GM23338 (cell line): ENCODE measurements at regions not wholly inside any gene's neighbourhood (a gene's known extent, or its start where the extent isn't known, plus 50 kb on each side); places are given as distances from the start of the nearest gene placed in this dataset.

Experiments
- ATAC-seq: fragments of 200-7000 bp; cut with Tn5 transposase; 3 replicates; pipeline ENCODE4 v1.9.1; 2020
- DNase-seq: peaks from one replicate; pipeline ENCODE4 v3.0.0-alpha.2; 2015; ENCODE audit warnings: low spot score
- H2AFZ ChIP-seq: fragments of 200-600 bp; sonication (generic); 2 replicates; pipeline ENCODE4 v1.8.0; 2016; ENCODE audit warnings: antibody characterized with exemption, mild to moderate bottlenecking, moderate library complexity
- H3F3A ChIP-seq: fragments of 200-600 bp; sonication (generic); replicated peaks from 2 replicates; pipeline ENCODE4 v1.8.0; 2017; ENCODE audit warnings: antibody characterized with exemption, mixed run types, low read depth
- H3K27ac ChIP-seq: fragments of 200-600 bp; sonication (generic); 2 replicates; pipeline ENCODE4 v1.6.1; 2016; ENCODE audit warnings: low read depth
- H3K27me3 ChIP-seq: fragments of 200-600 bp; sonication (generic); 2 replicates; pipeline ENCODE4 v1.8.0; 2016; ENCODE audit warnings: mild to moderate bottlenecking, mixed run types, moderate library complexity; ENCODE audit not compliant: insufficient read depth
- H3K36me3 ChIP-seq: fragments of 200-600 bp; sonication (generic); 2 replicates; pipeline ENCODE4 v1.8.0; 2016; ENCODE audit warnings: mild to moderate bottlenecking; ENCODE audit not compliant: insufficient read depth
- H3K4me1 ChIP-seq: fragments of 200-600 bp; sonication (generic); 2 replicates; pipeline ENCODE4 v1.8.0; 2016; ENCODE audit warnings: mild to moderate bottlenecking, moderate library complexity; ENCODE audit not compliant: insufficient read depth
- H3K4me2 ChIP-seq: fragments of 200-600 bp; sonication (generic); 2 replicates; pipeline ENCODE4 v1.7.1; 2017; ENCODE audit warnings: mixed run types
- H3K4me3 ChIP-seq: fragments of 200-600 bp; sonication (generic); 2 replicates; pipeline ENCODE4 v1.6.1; 2016; ENCODE audit warnings: mixed run types
- H3K79me2 ChIP-seq: fragments of 200-600 bp; sonication (generic); replicated peaks from 2 replicates; pipeline ENCODE4 v1.8.0; 2017; ENCODE audit warnings: mild to moderate bottlenecking; ENCODE audit not compliant: insufficient read depth
- H3K9me2 ChIP-seq: fragments of 200-600 bp; sonication (generic); 2 replicates; pipeline ENCODE4 v1.8.0; 2017; ENCODE audit not compliant: insufficient read depth
- H4K20me1 ChIP-seq: fragments of 200-600 bp; sonication (generic); replicated peaks from 2 replicates; pipeline ENCODE4 v1.8.0; 2017; ENCODE audit warnings: mild to moderate bottlenecking; ENCODE audit not compliant: insufficient read depth
- H3K27ac Mint-ChIP-seq: 2 replicates; pipeline ENCODE4 v1.8.0; 2020; ENCODE audit warnings: inconsistent platforms, mild to moderate bottlenecking, moderate library complexity, mixed read lengths
- H3K27me3 Mint-ChIP-seq: 3 replicates; pipeline ENCODE4 v1.8.0; 2022; ENCODE audit warnings: low read depth, mild to moderate bottlenecking, moderate library complexity, mixed read lengths, inconsistent platforms; ENCODE audit not compliant: insufficient read depth, poor library complexity
- H3K36me3 Mint-ChIP-seq: 3 replicates; pipeline ENCODE4 v1.8.0; 2021; ENCODE audit warnings: low read depth, mild to moderate bottlenecking, inconsistent platforms, moderate library complexity, mixed read lengths
- H3K4me1 Mint-ChIP-seq: 3 replicates; pipeline ENCODE4 v1.8.0; 2020; ENCODE audit warnings: mild to moderate bottlenecking, inconsistent platforms, mixed read lengths
- H3K4me3 Mint-ChIP-seq: 3 replicates; pipeline ENCODE4 v1.8.0; 2021; ENCODE audit warnings: moderate library complexity, mild to moderate bottlenecking, inconsistent platforms, mixed read lengths
- H3K9me3 Mint-ChIP-seq: 3 replicates; pipeline ENCODE4 v1.8.0; 2020; ENCODE audit warnings: moderate library complexity, mild to moderate bottlenecking, inconsistent platforms, mixed read lengths
- CREB1 ChIP-seq: fragments of 250-450 bp; sonication (Bioruptor Pico); IDR thresholded peaks from 2 replicates; pipeline ENCODE4 v1.5.0; 2020; ENCODE audit warnings: low read depth, mild to moderate bottlenecking, moderate library complexity
- EZH2 ChIP-seq: fragments of 200-600 bp; sonication (generic); IDR thresholded peaks from one replicate; pipeline ENCODE4 v1.8.0; 2017; ENCODE audit warnings: antibody characterized with exemption, mild to moderate bottlenecking, low read depth; ENCODE audit not compliant: unreplicated experiment
- EZH2phosphoT487 ChIP-seq: fragments of 200-600 bp; sonication (generic); IDR thresholded peaks from one replicate; pipeline ENCODE4 v1.8.1; 2018; ENCODE audit warnings: antibody characterized with exemption; ENCODE audit not compliant: unreplicated experiment
- JUNB ChIP-seq: IDR thresholded peaks from one replicate; pipeline ENCODE4 v1.6.1; 2016; ENCODE audit warnings: antibody characterized with exemption; ENCODE audit not compliant: unreplicated experiment
- NANOG ChIP-seq: IDR thresholded peaks from 2 replicates; pipeline ENCODE4 v1.6.1; 2016; ENCODE audit warnings: antibody characterized with exemption, borderline replicate concordance
- REST ChIP-seq: IDR thresholded peaks from one replicate; pipeline ENCODE4 v1.6.1; 2018; ENCODE audit warnings: antibody characterized with exemption; ENCODE audit not compliant: unreplicated experiment
- STAT1 ChIP-seq: IDR thresholded peaks from one replicate; pipeline ENCODE4 v1.6.1; 2016; ENCODE audit warnings: antibody characterized with exemption; ENCODE audit not compliant: unreplicated experiment
- ZNF331 ChIP-seq: fragments of 250-450 bp; sonication (Bioruptor Pico); IDR thresholded peaks from 2 replicates; pipeline ENCODE4 v1.5.0; 2020; ENCODE audit warnings: low read depth, mild to moderate bottlenecking, moderate library complexity
- ZNF462 ChIP-seq: fragments of 250-450 bp; sonication (Bioruptor Pico); IDR thresholded peaks from 2 replicates; pipeline ENCODE4 v1.5.0; 2020; ENCODE audit warnings: mild to moderate bottlenecking, moderate library complexity
- TF ChIP-seq, protein P1 (sequence below), 2 experiments: fragments of 200-600 bp in 1 of 2; sonication (generic) in 1 of 2; conservative IDR thresholded peaks; 2 replicates each; pipeline versions ENCODE4 v1.5.1 to v1.6.1; 2016 to 2017; ENCODE audit warnings: antibody characterized with exemption in 2 of 2, low read depth in 2 of 2, mild to moderate bottlenecking in 2 of 2, moderate library complexity in 1 of 2

GRCh38 chr11:130737866-130738431 lies 178.3 kb downstream of the SNX19 start (continued):
- TF ChIP-seq EZH2phosphoT487 (no peak), REST (no peak), STAT1 (no peak), EZH2 (no peak), ZNF331 (no peak)

DNA sequence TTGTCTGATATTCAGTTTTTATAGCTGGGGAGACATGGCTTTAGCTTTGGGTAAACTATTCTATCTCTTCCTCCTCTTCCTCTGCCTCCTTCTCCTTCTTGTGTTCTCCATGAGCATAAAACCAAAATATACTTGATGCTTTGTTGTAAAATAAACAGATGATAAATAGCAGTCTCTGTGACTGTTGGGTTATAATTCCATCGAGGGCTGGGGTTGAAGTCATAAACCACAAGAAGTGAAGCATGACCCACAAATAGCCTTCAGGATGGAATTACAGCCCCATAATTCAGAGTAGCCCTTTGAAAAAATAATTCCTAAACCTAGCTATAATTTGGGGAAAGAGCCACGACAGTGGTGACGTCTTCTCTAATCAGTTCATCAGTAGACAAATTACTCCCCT lies 177.7 kb downstream of the SNX19 start:
- no peaks in the 10 kb centered on the region for H4K20me1 ChIP-seq
- H3K9me3 Mint-ChIP-seq = peaks cover 18% of the 10 kb centered on the region
- DNase-seq (no peak), ATAC-seq (no peak)
- H3K79me2 ChIP-seq = no peaks in the 10 kb centered on the region
- no peak overlapping the region for H3K4me3 ChIP-seq
- H3K27ac ChIP-seq = no peak overlapping the region
- H3K27me3 Mint-ChIP-seq = no peaks in the 10 kb centered on the region
- H3K4me3 Mint-ChIP-seq = no peak overlapping the region
- no peak overlapping the region for H2AFZ ChIP-seq
- H3K36me3 ChIP-seq = peaks cover 4% of the 10 kb centered on the region; the same call in 1 of the 2 replicates
- peaks cover 7% of the 10 kb centered on the region; the same call in 2 of the 3 replicates for H3K36me3 Mint-ChIP-seq
- H3F3A ChIP-seq = no peaks in the 10 kb centered on the region
- peaks cover 8% of the 10 kb centered on the region; the same call in 2 of the 3 replicates for H3K4me1 Mint-ChIP-seq
- H3K27ac Mint-ChIP-seq = no peak overlapping the region
- H3K4me1 ChIP-seq = 0 out of 2 replicates have a peak, but pooled peaks cover 6% of the 10 kb centered on the region
- H3K27me3 ChIP-seq = no peaks in the 10 kb centered on the region
- peaks cover 10% of the 10 kb centered on the region for H3K9me2 ChIP-seq
- H3K4me2 ChIP-seq = no peak overlapping the region
- TF ChIP-seq EZH2phosphoT487 (no peak), JUNB (no peak), REST (no peak), ZNF462 (CRISPR knock-in tag) (no peak), NANOG (no peak), CREB1 (no peak)
- TF ChIP-seq, protein P1, sequence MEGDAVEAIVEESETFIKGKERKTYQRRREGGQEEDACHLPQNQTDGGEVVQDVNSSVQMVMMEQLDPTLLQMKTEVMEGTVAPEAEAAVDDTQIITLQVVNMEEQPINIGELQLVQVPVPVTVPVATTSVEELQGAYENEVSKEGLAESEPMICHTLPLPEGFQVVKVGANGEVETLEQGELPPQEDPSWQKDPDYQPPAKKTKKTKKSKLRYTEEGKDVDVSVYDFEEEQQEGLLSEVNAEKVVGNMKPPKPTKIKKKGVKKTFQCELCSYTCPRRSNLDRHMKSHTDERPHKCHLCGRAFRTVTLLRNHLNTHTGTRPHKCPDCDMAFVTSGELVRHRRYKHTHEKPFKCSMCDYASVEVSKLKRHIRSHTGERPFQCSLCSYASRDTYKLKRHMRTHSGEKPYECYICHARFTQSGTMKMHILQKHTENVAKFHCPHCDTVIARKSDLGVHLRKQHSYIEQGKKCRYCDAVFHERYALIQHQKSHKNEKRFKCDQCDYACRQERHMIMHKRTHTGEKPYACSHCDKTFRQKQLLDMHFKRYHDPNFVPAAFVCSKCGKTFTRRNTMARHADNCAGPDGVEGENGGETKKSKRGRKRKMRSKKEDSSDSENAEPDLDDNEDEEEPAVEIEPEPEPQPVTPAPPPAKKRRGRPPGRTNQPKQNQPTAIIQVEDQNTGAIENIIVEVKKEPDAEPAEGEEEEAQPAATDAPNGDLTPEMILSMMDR (conservative IDR thresholded peaks at IDR 0.05; ENCODE audit: low read depth in 2 of 2) = no peak
